ENCODE measurements at regions not wholly inside any gene's neighbourhood (a gene's known extent, or its start where the extent isn't known, plus 50 kb on each side); places are given as distances from the start of the nearest gene placed in this dataset.

- DNase-seq (ENCODE audit: low spot score): no peak
- TF ChIP-seq CTCF (IDR thresholded peaks at IDR 0.05): no peak
- Histone ChIP-seq H3K4me3 (no peak overlapping the region), H3K27ac (no peak overlapping the region)
These were observed 298.2 kb upstream of the FSTL5 start for GRCh38 chr4:162461952-162462351.

- Histone ChIP-seq H3K4me3 (no peak overlapping the region), H3K27ac (no peak overlapping the region)
- DNase-seq (ENCODE audit: low spot score): no peak
- no peak for TF ChIP-seq CTCF (IDR thresholded peaks at IDR 0.05)
These were observed 294.3 kb upstream of the FSTL5 start for GRCh38 chr4:162458051-162458450.

GRCh38 chr4:162457071-162457865 is 293.5 kb upstream of the FSTL5 start:
- DNase-seq (ENCODE audit: low spot score): no peak

GRCh38 chr4:162456106-162456505 is 292.3 kb upstream of the FSTL5 start:
- TF ChIP-seq CTCF (IDR thresholded peaks at IDR 0.05): no peak
- Histone ChIP-seq H3K4me3 (no peak overlapping the region), H3K27ac (no peak overlapping the region)
- no peak for DNase-seq (ENCODE audit: low spot score)

More at GRCh38 chr4:162457071-162457865, 293.5 kb upstream of the FSTL5 start:
- no peak for TF ChIP-seq CTCF (IDR thresholded peaks at IDR 0.05)
- no peak overlapping the region for H3K27ac ChIP-seq
- no peak overlapping the region for H3K4me3 ChIP-seq

GRCh38 chr4:162450531-162451035 is 286.8 kb upstream of the FSTL5 start:
- no peak overlapping the region for H3K4me3 ChIP-seq

GRCh38 chr4:162443510-162443909 is 279.7 kb upstream of the FSTL5 start:
- Histone ChIP-seq H3K27ac (no peak overlapping the region), H3K4me3 (no peak overlapping the region)
- no peak for TF ChIP-seq CTCF (IDR thresholded peaks at IDR 0.05)
- no peak for DNase-seq (ENCODE audit: low spot score)

More at GRCh38 chr4:162450531-162451035, 286.8 kb upstream of the FSTL5 start:
- TF ChIP-seq CTCF (IDR thresholded peaks at IDR 0.05): no peak
- no peak for DNase-seq (ENCODE audit: low spot score)
- no peak overlapping the region for H3K27ac ChIP-seq

GRCh38 chr4:162442128-162442527 is 278.3 kb upstream of the FSTL5 start:
- DNase-seq (ENCODE audit: low spot score): no peak
- Histone ChIP-seq H3K27ac (no peak overlapping the region), H3K4me3 (no peak overlapping the region)
- TF ChIP-seq CTCF (IDR thresholded peaks at IDR 0.05): no peak

Data from coronary artery (tissue), 2 donors.